HG03558 (cell line): ENCODE measurements at regions not wholly inside any gene's neighbourhood (a gene's known extent, or its start where the extent isn't known, plus 50 kb on each side); places are given as distances from the start of the nearest gene placed in this dataset.
"Not testable (repeated sequence)": the region's sequence is repeated elsewhere in the genome, so short reads cannot be mapped to it uniquely, and the experiment has no call there.

Experiments
- ATAC-seq: cut with Tn5 transposase; IDR thresholded peaks from one replicate; pipeline ENCODE4 v1.9.1; 2021; ENCODE audit warnings: moderate number of reproducible peaks; ENCODE audit not compliant: unreplicated experiment; ENCODE audit errors: extremely low read depth

GRCh38 chr14:34055157-34055950, 104.5 kb upstream of the EGLN3 start:
- no peak for ATAC-seq

- ATAC-seq = no peak
Measured at GRCh38 chr14:34053666-34054065, 102.8 kb upstream of the EGLN3 start.

GRCh38 chr14:34052658-34053014, 101.8 kb upstream of the EGLN3 start:
- no peak for ATAC-seq

GRCh38 chr14:34051966-34052657, 101.2 kb upstream of the EGLN3 start:
- no peak for ATAC-seq

- no peak for ATAC-seq
Measured at GRCh38 chr14:34050606-34051005, 99.7 kb upstream of the EGLN3 start.

GRCh38 chr14:34049790-34050189, 98.9 kb upstream of the EGLN3 start:
- ATAC-seq = no peak

GRCh38 chr14:34049187-34049586, 98.3 kb upstream of the EGLN3 start:
- ATAC-seq = not testable (repeated sequence)

- ATAC-seq = no peak
Measured at GRCh38 chr14:34046799-34047520, 96.1 kb upstream of the EGLN3 start.

GRCh38 chr14:34044666-34045306, 93.9 kb upstream of the EGLN3 start:
- ATAC-seq = no peak

- ATAC-seq = no peak
Measured at GRCh38 chr14:34044373-34044637, 93.4 kb upstream of the EGLN3 start.

- ATAC-seq = peak; percentile 85
Measured at GRCh38 chr14:34043627-34044372, 92.9 kb upstream of the EGLN3 start.

GRCh38 chr14:34041220-34041619, 90.3 kb upstream of the EGLN3 start:
- no peak for ATAC-seq

- no peak for ATAC-seq
Measured at GRCh38 chr14:34040766-34041165, 89.9 kb upstream of the EGLN3 start.

GRCh38 chr14:34039428-34040047, 88.7 kb upstream of the EGLN3 start:
- ATAC-seq = no peak

- ATAC-seq = no peak
Measured at GRCh38 chr14:34038358-34039057, 87.6 kb upstream of the EGLN3 start.

GRCh38 chr14:34036319-34036766, 85.5 kb upstream of the EGLN3 start:
- no peak for ATAC-seq

- ATAC-seq = no peak
Measured at GRCh38 chr14:34035934-34036250, 85.0 kb upstream of the EGLN3 start.

- ATAC-seq = no peak
Measured at GRCh38 chr14:34035177-34035933, 84.5 kb upstream of the EGLN3 start.
